GM23338 (cell line): ENCODE measurements at regions not wholly inside any gene's neighbourhood (a gene's known extent, or its start where the extent isn't known, plus 50 kb on each side); places are given as distances from the start of the nearest gene placed in this dataset.

Experiments
- CTCF ChIP-seq, 2 experiments: fragments of 200-600 bp in 1 of 2; sonication (generic) in 1 of 2; conservative IDR thresholded peaks; 2 replicates each; pipeline versions ENCODE4 v1.5.1 to v1.6.1; 2016 to 2017; ENCODE audit warnings: antibody characterized with exemption in 2 of 2, low read depth in 2 of 2, mild to moderate bottlenecking in 2 of 2, moderate library complexity in 1 of 2
- ETS1 ChIP-seq: IDR thresholded peaks from 2 replicates; pipeline ENCODE4 v1.6.1; 2016; ENCODE audit warnings: antibody characterized with exemption
- EZH2phosphoT487 ChIP-seq: fragments of 200-600 bp; sonication (generic); IDR thresholded peaks from one replicate; pipeline ENCODE4 v1.8.1; 2018; ENCODE audit warnings: antibody characterized with exemption; ENCODE audit not compliant: unreplicated experiment
- JUNB ChIP-seq: IDR thresholded peaks from one replicate; pipeline ENCODE4 v1.6.1; 2016; ENCODE audit warnings: antibody characterized with exemption; ENCODE audit not compliant: unreplicated experiment
- POLR2AphosphoS5 ChIP-seq: IDR thresholded peaks from 2 replicates; pipeline ENCODE4 v1.6.1; 2016; ENCODE audit warnings: antibody characterized with exemption, low read depth
- ZNF331 ChIP-seq: fragments of 250-450 bp; sonication (Bioruptor Pico); IDR thresholded peaks from 2 replicates; pipeline ENCODE4 v1.5.0; 2020; ENCODE audit warnings: low read depth, mild to moderate bottlenecking, moderate library complexity
- TF ChIP-seq, protein P1 (sequence below): fragments of 250-450 bp; sonication (Bioruptor Pico); IDR thresholded peaks from 2 replicates; pipeline ENCODE4 v1.5.0; 2020; ENCODE audit warnings: mild to moderate bottlenecking, moderate library complexity

DNA sequence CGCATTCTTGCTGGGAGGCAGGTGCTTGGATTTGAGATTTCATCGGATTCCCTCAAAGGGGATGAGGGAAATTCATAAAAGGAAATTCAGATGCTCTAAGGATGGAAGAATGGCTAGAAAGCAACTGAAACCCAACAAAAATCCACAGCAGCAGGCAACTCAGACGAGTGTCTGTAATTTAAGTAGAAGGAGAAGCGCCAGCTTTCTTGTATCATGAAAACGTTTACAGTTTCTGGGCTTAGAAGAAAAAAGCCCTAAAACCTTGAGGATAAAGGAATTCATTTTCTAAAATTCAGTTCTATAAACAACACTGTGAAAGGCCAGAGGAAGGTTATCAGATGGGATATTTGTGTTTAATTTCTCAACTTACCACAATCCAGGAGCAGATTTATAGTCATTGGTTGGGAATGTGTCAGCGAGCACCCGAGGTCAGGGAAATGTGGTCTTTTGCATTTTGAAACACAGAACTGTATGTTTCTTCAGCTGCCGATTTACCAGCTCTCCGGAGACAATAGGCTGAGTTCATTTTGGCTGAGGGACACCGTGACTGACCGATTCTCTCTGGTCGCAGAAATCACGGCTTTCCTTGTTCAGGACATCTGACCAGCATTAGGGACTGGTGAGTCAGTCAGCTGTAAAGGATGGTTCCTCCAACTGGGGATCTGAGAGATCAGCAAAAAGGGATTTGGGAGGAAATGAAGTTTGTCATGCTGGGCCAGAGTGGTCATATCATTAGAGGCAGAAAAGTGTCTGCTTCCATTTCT lies 111.6 kb upstream of the ERRFI1 start (continued):
- TF ChIP-seq, protein P1, sequence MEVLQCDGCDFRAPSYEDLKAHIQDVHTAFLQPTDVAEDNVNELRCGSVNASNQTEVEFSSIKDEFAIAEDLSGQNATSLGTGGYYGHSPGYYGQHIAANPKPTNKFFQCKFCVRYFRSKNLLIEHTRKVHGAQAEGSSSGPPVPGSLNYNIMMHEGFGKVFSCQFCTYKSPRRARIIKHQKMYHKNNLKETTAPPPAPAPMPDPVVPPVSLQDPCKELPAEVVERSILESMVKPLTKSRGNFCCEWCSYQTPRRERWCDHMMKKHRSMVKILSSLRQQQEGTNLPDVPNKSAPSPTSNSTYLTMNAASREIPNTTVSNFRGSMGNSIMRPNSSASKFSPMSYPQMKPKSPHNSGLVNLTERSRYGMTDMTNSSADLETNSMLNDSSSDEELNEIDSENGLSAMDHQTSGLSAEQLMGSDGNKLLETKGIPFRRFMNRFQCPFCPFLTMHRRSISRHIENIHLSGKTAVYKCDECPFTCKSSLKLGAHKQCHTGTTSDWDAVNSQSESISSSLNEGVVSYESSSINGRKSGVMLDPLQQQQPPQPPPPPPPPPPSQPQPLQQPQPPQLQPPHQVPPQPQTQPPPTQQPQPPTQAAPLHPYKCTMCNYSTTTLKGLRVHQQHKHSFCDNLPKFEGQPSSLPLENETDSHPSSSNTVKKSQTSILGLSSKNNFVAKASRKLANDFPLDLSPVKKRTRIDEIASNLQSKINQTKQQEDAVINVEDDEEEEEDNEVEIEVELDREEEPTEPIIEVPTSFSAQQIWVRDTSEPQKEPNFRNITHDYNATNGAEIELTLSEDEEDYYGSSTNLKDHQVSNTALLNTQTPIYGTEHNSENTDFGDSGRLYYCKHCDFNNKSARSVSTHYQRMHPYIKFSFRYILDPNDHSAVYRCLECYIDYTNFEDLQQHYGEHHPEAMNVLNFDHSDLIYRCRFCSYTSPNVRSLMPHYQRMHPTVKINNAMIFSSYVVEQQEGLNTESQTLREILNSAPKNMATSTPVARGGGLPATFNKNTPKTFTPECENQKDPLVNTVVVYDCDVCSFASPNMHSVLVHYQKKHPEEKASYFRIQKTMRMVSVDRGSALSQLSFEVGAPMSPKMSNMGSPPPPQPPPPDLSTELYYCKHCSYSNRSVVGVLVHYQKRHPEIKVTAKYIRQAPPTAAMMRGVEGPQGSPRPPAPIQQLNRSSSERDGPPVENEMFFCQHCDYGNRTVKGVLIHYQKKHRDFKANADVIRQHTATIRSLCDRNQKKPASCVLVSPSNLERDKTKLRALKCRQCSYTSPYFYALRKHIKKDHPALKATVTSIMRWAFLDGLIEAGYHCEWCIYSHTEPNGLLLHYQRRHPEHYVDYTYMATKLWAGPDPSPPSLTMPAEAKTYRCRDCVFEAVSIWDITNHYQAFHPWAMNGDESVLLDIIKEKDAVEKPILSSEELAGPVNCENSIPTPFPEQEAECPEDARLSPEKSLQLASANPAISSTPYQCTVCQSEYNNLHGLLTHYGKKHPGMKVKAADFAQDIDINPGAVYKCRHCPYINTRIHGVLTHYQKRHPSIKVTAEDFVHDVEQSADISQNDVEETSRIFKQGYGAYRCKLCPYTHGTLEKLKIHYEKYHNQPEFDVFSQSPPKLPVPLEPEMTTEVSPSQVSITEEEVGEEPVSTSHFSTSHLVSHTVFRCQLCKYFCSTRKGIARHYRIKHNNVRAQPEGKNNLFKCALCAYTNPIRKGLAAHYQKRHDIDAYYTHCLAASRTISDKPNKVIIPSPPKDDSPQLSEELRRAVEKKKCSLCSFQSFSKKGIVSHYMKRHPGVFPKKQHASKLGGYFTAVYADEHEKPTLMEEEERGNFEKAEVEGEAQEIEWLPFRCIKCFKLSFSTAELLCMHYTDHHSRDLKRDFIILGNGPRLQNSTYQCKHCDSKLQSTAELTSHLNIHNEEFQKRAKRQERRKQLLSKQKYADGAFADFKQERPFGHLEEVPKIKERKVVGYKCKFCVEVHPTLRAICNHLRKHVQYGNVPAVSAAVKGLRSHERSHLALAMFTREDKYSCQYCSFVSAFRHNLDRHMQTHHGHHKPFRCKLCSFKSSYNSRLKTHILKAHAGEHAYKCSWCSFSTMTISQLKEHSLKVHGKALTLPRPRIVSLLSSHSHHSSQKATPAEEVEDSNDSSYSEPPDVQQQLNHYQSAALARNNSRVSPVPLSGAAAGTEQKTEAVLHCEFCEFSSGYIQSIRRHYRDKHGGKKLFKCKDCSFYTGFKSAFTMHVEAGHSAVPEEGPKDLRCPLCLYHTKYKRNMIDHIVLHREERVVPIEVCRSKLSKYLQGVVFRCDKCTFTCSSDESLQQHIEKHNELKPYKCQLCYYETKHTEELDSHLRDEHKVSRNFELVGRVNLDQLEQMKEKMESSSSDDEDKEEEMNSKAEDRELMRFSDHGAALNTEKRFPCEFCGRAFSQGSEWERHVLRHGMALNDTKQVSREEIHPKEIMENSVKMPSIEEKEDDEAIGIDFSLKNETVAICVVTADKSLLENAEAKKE, result no peak
- TF ChIP-seq CTCF (conservative IDR thresholded peaks at IDR 0.05; ENCODE audit: low read depth in 2 of 2), result no peak
- no peak for TF ChIP-seq POLR2AphosphoS5
- no peak for TF ChIP-seq ETS1
- TF ChIP-seq EZH2phosphoT487, result no peak
- no peak for TF ChIP-seq ZNF331
- TF ChIP-seq JUNB, result no peak
